HFFc6 (cell line): ENCODE measurements at regions not wholly inside any gene's neighbourhood (a gene's known extent, or its start where the extent isn't known, plus 50 kb on each side); places are given as distances from the start of the nearest gene placed in this dataset.

Source experiments
- DNase-seq: peaks from one replicate; pipeline ENCODE4 v3.0.0-alpha.2; 2018
- H3K27ac Mint-ChIP-seq: 2 replicates; pipeline ENCODE4 v1.8.0; 2020; ENCODE audit warnings: mild to moderate bottlenecking, mixed read lengths
- H3K27me3 Mint-ChIP-seq: 2 replicates; pipeline ENCODE4 v1.8.0; 2021; ENCODE audit warnings: mild to moderate bottlenecking, moderate library complexity, mixed read lengths; ENCODE audit not compliant: insufficient read depth
- H3K36me3 Mint-ChIP-seq: 2 replicates; pipeline ENCODE4 v1.8.0; 2021; ENCODE audit warnings: low read depth, mixed read lengths
- H3K4me1 Mint-ChIP-seq: 2 replicates; pipeline ENCODE4 v1.8.0; 2020; ENCODE audit warnings: low read depth, mixed read lengths
- H3K4me3 Mint-ChIP-seq: 2 replicates; pipeline ENCODE4 v1.8.0; 2020; ENCODE audit warnings: mild to moderate bottlenecking, moderate library complexity, mixed read lengths
- H3K9me3 Mint-ChIP-seq: 2 replicates; pipeline ENCODE4 v1.8.0; 2020; ENCODE audit warnings: mild to moderate bottlenecking, mixed read lengths
- TF ChIP-seq, protein P1 (sequence below): fragments of 200-600 bp; sonication (generic); IDR thresholded peaks from 2 replicates; pipeline ENCODE4 v1.5.0; 2021; ENCODE audit warnings: antibody characterized with exemption, mild to moderate bottlenecking

DNA sequence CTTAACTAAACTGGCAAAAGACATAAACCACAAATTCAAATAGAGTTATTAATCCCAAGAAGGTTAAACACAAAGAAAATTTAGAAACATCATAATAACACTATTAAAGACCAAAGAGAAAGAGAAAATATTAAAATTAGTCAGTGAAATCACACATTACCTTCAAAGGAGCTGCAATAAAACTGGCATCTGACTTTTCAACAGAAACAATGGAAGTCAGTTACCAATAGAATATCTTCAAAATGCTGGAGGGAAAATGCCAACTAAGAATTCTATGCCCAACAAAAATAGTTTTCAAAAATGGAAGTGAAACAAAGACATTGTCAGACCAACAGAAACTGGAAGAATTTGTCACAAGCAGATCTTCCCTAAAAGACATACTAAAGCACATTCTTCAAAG is 68.7 kb upstream of the RNF7 start:
- TF ChIP-seq, protein P1, sequence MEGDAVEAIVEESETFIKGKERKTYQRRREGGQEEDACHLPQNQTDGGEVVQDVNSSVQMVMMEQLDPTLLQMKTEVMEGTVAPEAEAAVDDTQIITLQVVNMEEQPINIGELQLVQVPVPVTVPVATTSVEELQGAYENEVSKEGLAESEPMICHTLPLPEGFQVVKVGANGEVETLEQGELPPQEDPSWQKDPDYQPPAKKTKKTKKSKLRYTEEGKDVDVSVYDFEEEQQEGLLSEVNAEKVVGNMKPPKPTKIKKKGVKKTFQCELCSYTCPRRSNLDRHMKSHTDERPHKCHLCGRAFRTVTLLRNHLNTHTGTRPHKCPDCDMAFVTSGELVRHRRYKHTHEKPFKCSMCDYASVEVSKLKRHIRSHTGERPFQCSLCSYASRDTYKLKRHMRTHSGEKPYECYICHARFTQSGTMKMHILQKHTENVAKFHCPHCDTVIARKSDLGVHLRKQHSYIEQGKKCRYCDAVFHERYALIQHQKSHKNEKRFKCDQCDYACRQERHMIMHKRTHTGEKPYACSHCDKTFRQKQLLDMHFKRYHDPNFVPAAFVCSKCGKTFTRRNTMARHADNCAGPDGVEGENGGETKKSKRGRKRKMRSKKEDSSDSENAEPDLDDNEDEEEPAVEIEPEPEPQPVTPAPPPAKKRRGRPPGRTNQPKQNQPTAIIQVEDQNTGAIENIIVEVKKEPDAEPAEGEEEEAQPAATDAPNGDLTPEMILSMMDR: no peak
- Mint-ChIP-seq H3K4me3 (no peak overlapping the region), H3K4me1 (peaks cover 4% of the 10 kb centered on the region), H3K36me3 (peaks cover 14% of the 10 kb centered on the region), H3K27ac (no peak overlapping the region), H3K9me3 (peaks cover 25% of the 10 kb centered on the region), H3K27me3 (peaks cover 4% of the 10 kb centered on the region)
- no peak for DNase-seq

DNA sequence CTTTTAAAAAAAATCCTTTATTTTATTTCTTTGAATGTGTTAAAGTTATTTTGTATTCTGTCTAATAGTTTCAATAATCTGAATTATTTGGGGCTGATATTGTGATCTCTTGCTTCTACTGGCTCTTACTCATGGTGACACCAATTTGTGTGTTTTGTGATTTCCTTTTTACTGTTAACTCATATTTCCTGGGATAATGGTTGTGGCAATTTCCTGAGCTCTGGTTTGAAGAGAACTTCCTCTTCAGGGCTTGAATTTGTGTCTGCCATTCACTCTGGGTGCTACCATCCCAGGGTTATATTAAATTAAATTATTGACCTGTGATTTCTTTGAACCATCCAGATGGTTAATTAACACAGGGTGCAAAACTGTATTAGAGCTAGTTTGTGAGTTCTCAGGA is 60.4 kb upstream of the RNF7 start:
- Mint-ChIP-seq H3K4me1 (peaks cover 29% of the 10 kb centered on the region), H3K27ac (no peak overlapping the region), H3K36me3 (no peaks in the 10 kb centered on the region), H3K27me3 (no peaks in the 10 kb centered on the region; the same call in none of the 2 replicates), H3K9me3 (peaks cover 16% of the 10 kb centered on the region), H3K4me3 (no peak overlapping the region)
- DNase-seq: no peak
- TF ChIP-seq, protein P1: no peak

DNA sequence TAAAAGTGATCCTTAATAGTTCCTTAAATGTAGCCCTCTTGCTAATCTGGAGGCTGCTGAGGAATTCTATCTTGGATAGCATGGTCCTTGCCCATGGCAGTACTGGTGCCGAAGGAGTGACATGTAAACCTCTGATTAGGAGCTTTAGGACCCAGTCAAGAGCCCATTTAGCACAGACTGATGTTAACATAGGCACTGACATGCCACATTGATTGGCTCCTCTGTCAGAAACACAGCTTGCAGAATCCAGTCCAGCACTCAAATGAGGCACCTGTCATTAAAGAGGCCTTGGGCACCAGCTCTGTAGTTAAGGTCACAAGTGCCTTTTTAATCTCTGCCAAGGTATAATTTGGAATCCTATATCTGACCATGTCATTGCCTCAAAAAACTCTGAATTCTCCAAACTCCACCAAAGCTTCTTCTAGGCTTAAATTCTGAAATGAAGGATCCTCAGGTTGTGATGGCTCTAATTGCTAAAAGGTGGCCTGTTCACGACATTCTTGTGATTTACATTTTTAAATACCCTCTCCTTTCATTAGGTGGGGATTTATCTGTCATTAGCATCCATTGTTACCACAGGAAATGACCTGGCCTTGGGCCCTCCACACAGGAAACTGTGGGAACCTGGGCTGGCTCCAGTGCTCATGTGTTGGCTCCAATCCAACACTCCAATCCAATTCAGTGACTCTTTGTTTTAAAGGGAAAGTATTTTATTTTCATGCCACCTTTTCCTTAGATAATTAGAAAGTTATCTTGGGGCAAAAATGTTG is 57.3 kb upstream of the RNF7 start:
- TF ChIP-seq, protein P1: no peak
- Mint-ChIP-seq H3K4me3 (no peak overlapping the region), H3K36me3 (no peaks in the 10 kb centered on the region), H3K4me1 (peaks cover 32% of the 10 kb centered on the region), H3K27ac (no peak overlapping the region; the same call in 1 of the 2 replicates), H3K27me3 (no peaks in the 10 kb centered on the region; the same call in 1 of the 2 replicates), H3K9me3 (no peaks in the 10 kb centered on the region)
- DNase-seq: peak; percentile 41

DNA sequence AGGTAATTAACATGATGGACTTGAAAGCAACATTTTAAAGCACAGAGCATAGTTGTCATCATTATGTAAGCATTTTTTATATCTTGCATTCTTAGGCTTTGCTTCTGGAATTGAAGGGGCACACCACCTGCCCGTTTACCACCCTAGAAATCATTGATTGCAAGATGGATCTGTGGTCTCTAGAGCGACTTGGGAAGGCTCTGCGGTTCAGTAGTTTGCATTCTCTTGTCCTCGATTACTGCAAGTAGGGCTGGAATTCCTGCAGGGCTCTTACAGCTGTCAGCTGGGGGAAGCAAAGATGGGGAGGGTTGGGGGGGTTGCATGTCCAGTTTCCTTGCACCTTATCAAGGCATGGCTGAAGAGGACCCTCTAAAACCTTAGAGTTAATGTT is 56.7 kb upstream of the RNF7 start:
- TF ChIP-seq, protein P1: no peak
- H3K9me3 Mint-ChIP-seq: no peaks in the 10 kb centered on the region
- H3K4me1 Mint-ChIP-seq: peaks cover 37% of the 10 kb centered on the region
- H3K27ac Mint-ChIP-seq: no peak overlapping the region
- H3K36me3 Mint-ChIP-seq: no peaks in the 10 kb centered on the region
- no peak overlapping the region for H3K4me3 Mint-ChIP-seq
- H3K27me3 Mint-ChIP-seq: no peaks in the 10 kb centered on the region; the same call in 1 of the 2 replicates
- DNase-seq: no peak

DNA sequence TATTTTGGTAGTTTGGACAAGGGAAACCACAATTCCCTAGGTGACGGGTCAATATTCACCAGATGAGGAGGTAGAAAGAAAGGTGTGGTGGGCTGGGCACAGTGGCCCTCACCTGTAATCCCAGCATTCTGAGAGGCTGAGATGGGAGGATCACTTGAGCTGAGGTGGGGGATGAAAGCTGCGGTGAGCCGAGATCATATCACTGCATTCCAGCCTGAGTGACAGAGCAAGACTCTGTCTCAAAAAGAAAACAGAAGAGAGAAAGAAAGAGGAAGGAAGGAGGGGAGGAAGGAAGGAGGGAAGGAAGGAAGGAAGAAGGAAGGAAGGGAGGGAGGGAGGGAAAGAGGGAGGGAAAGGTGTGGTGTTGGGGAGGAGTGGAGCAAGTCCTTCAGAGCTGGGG is 56.1 kb upstream of the RNF7 start:
- Mint-ChIP-seq H3K27me3 (no peaks in the 10 kb centered on the region; the same call in 1 of the 2 replicates), H3K27ac (no peak overlapping the region), H3K4me3 (no peak overlapping the region), H3K36me3 (no peaks in the 10 kb centered on the region), H3K9me3 (no peaks in the 10 kb centered on the region), H3K4me1 (peaks cover 44% of the 10 kb centered on the region)
- DNase-seq: no peak
- TF ChIP-seq, protein P1: no peak
